Ishikawa (cell line): ENCODE measurements at regions not wholly inside any gene's neighbourhood (a gene's known extent, or its start where the extent isn't known, plus 50 kb on each side); places are given as distances from the start of the nearest gene placed in this dataset.

ENCODE experiments used
- CEBPB ChIP-seq: IDR thresholded peaks from 2 replicates; pipeline ENCODE4 v1.6.1; 2012
- CREB1 ChIP-seq: IDR thresholded peaks from 2 replicates; pipeline ENCODE4 v1.6.1; 2012; ENCODE audit warnings: low read depth
- EGR1 ChIP-seq: IDR thresholded peaks from 2 replicates; pipeline ENCODE4 v1.6.1; 2012
- EP300 ChIP-seq: IDR thresholded peaks from 2 replicates; pipeline ENCODE4 v1.6.1; 2012; ENCODE audit warnings: borderline replicate concordance
- MAX ChIP-seq: IDR thresholded peaks from 2 replicates; pipeline ENCODE4 v1.6.1; 2012
- RAD21 ChIP-seq: IDR thresholded peaks from 2 replicates; pipeline ENCODE4 v1.6.1; 2012; ENCODE audit warnings: low read depth
- TF ChIP-seq, protein P1 (sequence below): IDR thresholded peaks from 2 replicates; pipeline ENCODE4 v1.6.1; 2012; ENCODE audit warnings: low read depth, mild to moderate bottlenecking

DNA sequence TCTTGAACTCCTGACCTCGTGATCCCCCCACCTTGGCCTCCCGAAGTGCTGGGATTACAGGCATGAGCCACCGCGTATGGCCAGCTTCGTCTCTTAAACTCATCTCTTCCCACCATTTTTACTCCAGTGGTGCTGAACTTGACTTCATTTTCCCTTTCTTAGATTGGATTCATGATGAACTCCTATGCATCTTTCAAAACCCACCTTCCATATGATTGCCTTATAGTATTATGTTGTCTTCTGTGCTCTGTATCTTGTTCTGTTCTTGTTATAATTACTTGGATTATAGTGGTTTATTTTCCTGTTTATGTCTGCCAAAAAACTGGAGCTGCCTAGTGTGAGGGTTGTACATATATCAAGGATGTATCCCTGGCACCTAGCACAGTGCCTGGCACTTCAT lies 110.8 kb upstream of the GADD45A start:
- no peak for TF ChIP-seq MAX
- no peak for TF ChIP-seq RAD21
- no peak for TF ChIP-seq EP300
- no peak for TF ChIP-seq CREB1
- TF ChIP-seq, protein P1, sequence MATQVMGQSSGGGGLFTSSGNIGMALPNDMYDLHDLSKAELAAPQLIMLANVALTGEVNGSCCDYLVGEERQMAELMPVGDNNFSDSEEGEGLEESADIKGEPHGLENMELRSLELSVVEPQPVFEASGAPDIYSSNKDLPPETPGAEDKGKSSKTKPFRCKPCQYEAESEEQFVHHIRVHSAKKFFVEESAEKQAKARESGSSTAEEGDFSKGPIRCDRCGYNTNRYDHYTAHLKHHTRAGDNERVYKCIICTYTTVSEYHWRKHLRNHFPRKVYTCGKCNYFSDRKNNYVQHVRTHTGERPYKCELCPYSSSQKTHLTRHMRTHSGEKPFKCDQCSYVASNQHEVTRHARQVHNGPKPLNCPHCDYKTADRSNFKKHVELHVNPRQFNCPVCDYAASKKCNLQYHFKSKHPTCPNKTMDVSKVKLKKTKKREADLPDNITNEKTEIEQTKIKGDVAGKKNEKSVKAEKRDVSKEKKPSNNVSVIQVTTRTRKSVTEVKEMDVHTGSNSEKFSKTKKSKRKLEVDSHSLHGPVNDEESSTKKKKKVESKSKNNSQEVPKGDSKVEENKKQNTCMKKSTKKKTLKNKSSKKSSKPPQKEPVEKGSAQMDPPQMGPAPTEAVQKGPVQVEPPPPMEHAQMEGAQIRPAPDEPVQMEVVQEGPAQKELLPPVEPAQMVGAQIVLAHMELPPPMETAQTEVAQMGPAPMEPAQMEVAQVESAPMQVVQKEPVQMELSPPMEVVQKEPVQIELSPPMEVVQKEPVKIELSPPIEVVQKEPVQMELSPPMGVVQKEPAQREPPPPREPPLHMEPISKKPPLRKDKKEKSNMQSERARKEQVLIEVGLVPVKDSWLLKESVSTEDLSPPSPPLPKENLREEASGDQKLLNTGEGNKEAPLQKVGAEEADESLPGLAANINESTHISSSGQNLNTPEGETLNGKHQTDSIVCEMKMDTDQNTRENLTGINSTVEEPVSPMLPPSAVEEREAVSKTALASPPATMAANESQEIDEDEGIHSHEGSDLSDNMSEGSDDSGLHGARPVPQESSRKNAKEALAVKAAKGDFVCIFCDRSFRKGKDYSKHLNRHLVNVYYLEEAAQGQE: no peak
- TF ChIP-seq CEBPB: no peak
- no peak for TF ChIP-seq EGR1
